ENCODE measurements at regions not wholly inside any gene's neighbourhood (a gene's known extent, or its start where the extent isn't known, plus 50 kb on each side); places are given as distances from the start of the nearest gene placed in this dataset.

DNA sequence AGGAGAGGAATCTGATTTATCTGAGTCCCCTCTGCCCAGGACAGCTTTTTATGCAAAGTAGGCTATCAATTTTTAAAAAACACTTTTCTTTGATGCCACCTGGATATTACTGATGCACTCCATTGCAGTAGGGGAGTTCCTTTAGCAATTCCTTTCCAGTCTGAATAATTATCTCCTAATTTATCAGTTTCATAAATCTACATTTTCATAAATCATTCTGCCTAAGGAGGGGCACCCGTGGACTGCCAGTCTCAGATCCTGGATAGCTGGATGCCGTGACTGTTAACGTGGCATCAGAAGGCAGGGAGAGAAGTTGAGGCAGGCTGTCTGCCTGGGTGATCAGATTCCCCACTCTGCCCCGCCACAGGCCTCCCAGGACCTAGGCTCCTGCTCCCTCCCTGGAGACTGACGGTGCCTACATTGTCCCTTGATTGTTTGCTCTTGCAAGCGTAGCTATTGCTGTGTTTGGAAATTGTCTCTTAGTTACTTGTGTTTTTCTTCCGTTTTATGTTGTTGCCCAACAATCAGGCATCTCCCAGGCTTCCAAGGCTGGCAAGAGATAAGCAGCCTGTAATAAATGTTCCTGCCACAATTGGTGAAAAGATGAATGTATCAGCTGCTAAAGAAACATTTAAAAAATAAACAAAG lies 75.2 kb downstream of the KATNIP start (continued):
- TF ChIP-seq, protein P1, sequence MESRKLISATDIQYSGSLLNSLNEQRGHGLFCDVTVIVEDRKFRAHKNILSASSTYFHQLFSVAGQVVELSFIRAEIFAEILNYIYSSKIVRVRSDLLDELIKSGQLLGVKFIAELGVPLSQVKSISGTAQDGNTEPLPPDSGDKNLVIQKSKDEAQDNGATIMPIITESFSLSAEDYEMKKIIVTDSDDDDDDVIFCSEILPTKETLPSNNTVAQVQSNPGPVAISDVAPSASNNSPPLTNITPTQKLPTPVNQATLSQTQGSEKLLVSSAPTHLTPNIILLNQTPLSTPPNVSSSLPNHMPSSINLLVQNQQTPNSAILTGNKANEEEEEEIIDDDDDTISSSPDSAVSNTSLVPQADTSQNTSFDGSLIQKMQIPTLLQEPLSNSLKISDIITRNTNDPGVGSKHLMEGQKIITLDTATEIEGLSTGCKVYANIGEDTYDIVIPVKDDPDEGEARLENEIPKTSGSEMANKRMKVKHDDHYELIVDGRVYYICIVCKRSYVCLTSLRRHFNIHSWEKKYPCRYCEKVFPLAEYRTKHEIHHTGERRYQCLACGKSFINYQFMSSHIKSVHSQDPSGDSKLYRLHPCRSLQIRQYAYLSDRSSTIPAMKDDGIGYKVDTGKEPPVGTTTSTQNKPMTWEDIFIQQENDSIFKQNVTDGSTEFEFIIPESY (CRISPR knock-in tag; IDR thresholded peaks at IDR 0.05), result peak; percentile 63
- TF ChIP-seq MBD4 (IDR thresholded peaks at IDR 0.05; ENCODE audit: borderline replicate concordance, low read length) (no peak), PRDM10 (CRISPR knock-in tag; IDR thresholded peaks at IDR 0.05; ENCODE audit: low read depth) (no peak), NFKB2 (CRISPR knock-in tag; IDR thresholded peaks at IDR 0.05; ENCODE audit: borderline replicate concordance) (no peak), ESRRA (CRISPR knock-in tag; IDR thresholded peaks at IDR 0.05; ENCODE audit: low read depth) (no peak), KDM4B (CRISPR knock-in tag; IDR thresholded peaks at IDR 0.05) (no peak), WIZ (CRISPR knock-in tag; IDR thresholded peaks at IDR 0.05) (no peak), CHD4 (IDR thresholded peaks at IDR 0.05; ENCODE audit: borderline replicate concordance, low read length) (peak; percentile 58; the same call in 1 of the 2 replicates), ZNF3 (CRISPR knock-in tag; IDR thresholded peaks at IDR 0.05) (no peak), ZNF513 (CRISPR knock-in tag; conservative IDR thresholded peaks at IDR 0.05) (no peak), ZNF10 (CRISPR knock-in tag; IDR thresholded peaks at IDR 0.05; ENCODE audit: borderline replicate concordance, low read depth) (no peak), AHR (CRISPR knock-in tag; IDR thresholded peaks at IDR 0.05) (no peak), TFDP1 (CRISPR knock-in tag; IDR thresholded peaks at IDR 0.05; ENCODE audit: borderline replicate concordance) (no peak)
- TF ChIP-seq, protein P2, sequence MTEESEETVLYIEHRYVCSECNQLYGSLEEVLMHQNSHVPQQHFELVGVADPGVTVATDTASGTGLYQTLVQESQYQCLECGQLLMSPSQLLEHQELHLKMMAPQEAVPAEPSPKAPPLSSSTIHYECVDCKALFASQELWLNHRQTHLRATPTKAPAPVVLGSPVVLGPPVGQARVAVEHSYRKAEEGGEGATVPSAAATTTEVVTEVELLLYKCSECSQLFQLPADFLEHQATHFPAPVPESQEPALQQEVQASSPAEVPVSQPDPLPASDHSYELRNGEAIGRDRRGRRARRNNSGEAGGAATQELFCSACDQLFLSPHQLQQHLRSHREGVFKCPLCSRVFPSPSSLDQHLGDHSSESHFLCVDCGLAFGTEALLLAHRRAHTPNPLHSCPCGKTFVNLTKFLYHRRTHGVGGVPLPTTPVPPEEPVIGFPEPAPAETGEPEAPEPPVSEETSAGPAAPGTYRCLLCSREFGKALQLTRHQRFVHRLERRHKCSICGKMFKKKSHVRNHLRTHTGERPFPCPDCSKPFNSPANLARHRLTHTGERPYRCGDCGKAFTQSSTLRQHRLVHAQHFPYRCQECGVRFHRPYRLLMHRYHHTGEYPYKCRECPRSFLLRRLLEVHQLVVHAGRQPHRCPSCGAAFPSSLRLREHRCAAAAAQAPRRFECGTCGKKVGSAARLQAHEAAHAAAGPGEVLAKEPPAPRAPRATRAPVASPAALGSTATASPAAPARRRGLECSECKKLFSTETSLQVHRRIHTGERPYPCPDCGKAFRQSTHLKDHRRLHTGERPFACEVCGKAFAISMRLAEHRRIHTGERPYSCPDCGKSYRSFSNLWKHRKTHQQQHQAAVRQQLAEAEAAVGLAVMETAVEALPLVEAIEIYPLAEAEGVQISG (CRISPR knock-in tag; IDR thresholded peaks at IDR 0.05), result no peak
- TF ChIP-seq, protein P3, sequence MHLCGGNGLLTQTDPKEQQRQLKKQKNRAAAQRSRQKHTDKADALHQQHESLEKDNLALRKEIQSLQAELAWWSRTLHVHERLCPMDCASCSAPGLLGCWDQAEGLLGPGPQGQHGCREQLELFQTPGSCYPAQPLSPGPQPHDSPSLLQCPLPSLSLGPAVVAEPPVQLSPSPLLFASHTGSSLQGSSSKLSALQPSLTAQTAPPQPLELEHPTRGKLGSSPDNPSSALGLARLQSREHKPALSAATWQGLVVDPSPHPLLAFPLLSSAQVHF (CRISPR knock-in tag; IDR thresholded peaks at IDR 0.05), result no peak
- TF ChIP-seq, protein P4, sequence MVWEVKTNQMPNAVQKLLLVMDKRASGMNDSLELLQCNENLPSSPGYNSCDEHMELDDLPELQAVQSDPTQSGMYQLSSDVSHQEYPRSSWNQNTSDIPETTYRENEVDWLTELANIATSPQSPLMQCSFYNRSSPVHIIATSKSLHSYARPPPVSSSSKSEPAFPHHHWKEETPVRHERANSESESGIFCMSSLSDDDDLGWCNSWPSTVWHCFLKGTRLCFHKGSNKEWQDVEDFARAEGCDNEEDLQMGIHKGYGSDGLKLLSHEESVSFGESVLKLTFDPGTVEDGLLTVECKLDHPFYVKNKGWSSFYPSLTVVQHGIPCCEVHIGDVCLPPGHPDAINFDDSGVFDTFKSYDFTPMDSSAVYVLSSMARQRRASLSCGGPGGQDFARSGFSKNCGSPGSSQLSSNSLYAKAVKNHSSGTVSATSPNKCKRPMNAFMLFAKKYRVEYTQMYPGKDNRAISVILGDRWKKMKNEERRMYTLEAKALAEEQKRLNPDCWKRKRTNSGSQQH (CRISPR knock-in tag; IDR thresholded peaks at IDR 0.05; ENCODE audit: low read depth), result no peak

Data from HepG2 (cell line).